HG02623 (cell line): ENCODE measurements at regions not wholly inside any gene's neighbourhood (a gene's known extent, or its start where the extent isn't known, plus 50 kb on each side); places are given as distances from the start of the nearest gene placed in this dataset.
"Not testable (repeated sequence)": the region's sequence is repeated elsewhere in the genome, so short reads cannot be mapped to it uniquely, and the experiment has no call there.

Experiments
- ATAC-seq: cut with Tn5 transposase; IDR thresholded peaks from one replicate; pipeline ENCODE4 v1.9.1; 2021; ENCODE audit warnings: moderate library complexity; ENCODE audit not compliant: unreplicated experiment

DNA sequence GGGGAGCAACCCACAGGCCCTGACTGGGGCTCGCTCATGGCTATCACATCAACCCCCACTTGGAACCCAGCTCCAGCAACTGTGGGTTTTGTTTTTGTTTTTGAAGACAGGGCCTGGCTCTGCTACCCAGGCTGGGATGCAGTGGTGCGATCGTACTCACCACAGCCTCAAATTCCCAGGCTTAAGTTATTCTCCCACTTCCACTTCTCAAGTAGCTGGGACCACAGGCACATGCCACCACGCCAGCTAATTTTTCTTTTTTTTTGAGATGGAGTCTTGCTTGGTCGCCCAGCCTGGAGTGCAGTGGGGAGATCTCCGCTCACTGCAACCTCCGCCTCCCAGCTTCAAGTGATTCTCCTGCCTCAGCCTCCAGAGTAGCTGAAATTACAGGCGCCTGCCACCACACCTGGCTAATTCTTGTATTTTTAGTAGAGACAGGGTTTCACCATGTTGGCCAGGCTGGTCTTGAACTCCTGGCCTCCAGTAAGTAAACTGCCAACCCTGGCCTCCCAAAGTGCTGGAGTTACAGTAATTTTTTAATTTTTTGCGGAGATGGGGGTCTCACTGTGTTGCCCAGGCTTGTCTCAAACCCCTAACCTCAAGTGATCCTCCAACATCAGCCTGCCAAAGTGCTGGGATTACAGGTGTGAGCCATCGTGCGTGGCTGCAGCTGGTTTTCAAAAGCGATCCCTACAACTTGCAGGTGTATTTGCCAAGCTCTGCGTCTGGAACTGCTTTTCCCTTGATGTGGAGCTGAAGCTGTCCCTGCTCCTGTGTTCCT lies 228.7 kb downstream of the SKIDA1 start:
- no peak for ATAC-seq

GRCh38 chr10:21293518-21294356 lies 231.7 kb downstream of the SKIDA1 start:
- no peak for ATAC-seq

DNA sequence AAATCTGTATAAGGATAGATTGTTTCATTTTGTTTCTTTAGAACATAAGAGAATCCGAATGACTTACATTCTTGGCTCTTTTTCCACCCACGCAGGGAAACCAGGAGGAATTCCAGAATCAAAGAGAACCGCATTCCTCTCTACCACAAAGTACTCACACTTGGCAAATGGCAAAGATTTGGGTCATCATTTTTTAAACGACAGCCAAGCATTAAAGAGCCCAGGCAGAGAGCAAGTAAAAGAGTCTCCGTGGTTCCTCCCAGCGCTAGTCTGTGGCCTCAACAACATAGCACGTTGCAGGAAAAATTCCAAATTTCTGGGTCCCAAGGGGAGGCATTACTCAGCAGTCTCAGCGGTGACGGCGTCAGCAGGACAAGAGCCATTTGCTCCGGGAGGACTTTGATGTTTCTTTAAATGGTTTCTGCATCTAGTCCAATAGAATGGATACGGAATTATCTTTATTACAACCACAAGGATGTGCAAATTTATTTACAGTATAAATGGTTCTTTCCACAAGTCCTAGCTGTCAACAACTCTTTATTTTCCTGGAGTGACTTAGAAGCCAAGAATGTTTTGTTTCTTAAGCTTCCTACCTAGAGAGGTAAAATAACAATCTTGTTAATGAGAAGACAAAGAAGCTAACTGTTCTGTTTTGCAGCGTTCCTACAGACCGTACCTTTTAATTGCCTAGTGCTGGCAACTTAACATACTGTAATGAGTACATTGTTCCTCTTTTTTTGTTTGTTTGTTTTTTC lies 232.5 kb downstream of the SKIDA1 start:
- no peak for ATAC-seq

- no peak for ATAC-seq
Measured at GRCh38 chr10:21290499-21291160, 234.9 kb downstream of the SKIDA1 start.

GRCh38 chr10:21289961-21290360 lies 235.5 kb downstream of the SKIDA1 start:
- ATAC-seq, result no peak

GRCh38 chr10:21289271-21289670 lies 236.2 kb downstream of the SKIDA1 start:
- no peak for ATAC-seq

DNA sequence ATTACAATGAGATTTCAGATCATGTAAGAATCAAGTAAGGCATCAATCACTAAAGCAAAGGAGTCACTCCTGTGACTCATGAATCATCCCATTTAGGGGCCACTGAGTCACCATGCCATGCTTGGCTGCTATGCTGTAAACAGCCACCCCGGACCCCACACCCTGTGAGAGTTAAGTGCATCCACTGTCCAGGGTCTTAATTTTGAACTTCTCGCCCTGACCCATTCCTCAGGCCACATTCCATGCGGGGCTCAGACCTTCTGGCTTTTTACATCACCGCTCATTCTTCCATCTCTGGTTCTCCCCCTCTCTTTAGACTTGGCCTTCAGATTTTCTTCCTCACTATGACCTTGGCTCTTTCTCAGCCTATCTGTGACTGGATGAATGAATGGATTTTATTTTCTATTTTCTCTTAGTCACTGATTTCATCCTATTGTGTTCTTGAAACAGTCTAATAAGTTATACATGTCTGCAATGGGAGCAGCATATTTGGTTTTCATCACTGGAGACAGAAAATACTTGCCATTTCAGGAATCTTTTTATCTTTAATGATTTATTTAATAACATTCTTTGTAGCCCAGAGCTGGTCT lies 239.6 kb downstream of the SKIDA1 start:
- no peak for ATAC-seq

- ATAC-seq, result no peak
Measured at GRCh38 chr10:21285207-21285606, 240.3 kb downstream of the SKIDA1 start.

DNA sequence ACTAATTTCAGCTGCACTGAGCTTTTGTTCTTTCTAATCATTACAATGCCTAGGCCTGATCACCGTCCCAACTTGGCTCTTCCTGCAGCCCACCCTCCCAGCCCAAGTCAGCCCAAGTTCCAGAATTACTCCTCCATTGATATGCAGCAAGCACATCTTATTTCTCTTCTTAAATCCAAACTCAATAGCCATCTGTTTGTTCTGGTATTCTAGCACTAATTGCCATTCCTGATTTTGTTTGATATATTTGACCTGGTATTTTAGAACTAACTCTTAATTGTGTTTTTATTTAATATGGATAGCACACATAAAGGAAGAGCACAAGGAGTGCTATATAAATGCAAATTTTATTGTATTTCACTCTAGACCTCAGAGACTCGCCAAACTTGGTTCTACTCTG lies 241.2 kb downstream of the SKIDA1 start:
- no peak for ATAC-seq

DNA sequence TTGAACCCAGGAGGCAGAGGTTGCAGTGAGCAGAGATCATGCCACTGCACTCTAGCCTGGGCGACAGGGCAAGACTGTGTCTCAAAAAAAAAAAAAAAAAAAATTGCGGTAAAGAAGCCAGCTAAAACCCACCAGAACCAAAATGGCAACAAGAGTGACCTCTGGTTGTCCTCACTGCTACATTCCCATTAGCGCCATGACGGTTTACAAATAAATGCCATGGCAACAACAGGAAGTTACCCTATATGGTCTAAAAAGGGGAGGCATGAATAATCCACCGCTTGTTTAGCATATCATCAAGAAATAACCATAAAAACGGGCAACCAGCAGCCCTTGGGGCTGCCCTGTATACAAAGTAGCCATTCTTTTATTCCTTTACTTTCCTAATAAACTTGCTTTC lies 242.4 kb downstream of the SKIDA1 start:
- ATAC-seq, result not testable (repeated sequence)

DNA sequence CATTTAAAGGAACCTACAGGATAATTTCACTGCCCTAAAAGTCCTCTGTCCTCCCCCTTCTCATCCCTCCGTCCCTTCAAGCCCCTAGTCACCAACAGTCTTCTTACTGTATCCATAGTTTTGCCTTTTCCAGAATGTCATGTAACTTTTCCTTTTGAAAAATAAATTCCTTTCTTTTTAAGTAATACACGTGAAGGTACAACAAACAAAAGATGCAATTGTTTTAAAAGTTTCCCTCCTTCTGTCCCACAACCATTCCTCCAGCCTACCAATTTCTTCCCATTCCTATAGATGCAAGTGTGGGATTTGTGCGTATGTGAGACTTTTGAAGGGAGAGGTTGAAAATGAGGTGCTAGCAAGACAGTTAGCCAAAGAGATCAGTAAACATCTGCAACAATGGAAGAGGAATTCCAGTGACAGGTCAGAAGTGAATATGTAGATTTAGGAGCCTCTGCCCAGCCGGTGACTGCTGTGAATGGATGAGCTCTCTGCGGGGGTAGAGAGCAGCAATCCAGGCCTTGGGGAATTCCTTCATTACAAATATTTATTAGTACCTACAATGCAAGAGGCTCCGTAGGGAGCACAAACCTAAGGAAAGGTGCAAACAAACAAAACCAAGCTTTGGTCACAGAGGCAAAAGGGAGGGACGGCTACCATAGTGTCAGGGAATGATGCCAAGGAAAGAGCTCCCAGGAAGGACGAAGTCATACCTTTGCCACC lies 243.6 kb downstream of the SKIDA1 start:
- no peak for ATAC-seq

GRCh38 chr10:21280971-21281572 lies 244.4 kb downstream of the SKIDA1 start:
- ATAC-seq, result no peak

GRCh38 chr10:21280037-21280436 lies 245.4 kb downstream of the SKIDA1 start:
- no peak for ATAC-seq

DNA sequence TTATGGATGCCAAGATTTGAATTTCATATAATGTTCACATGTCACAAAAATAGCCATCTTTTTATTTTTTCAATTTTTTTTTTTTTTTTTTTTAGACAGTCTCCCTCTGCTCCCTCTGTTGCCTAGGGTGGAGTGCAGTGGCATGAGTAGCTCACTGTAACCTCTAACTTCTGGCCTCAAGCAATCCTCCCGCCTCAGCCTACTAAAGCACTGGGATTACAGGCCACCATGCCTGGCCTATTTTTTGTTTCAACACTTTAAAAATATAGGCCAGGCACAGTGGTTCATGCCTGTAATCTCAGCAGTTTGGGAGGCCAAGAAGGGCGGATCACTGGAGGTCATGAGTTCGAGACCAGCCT lies 246.3 kb downstream of the SKIDA1 start:
- no peak for ATAC-seq

DNA sequence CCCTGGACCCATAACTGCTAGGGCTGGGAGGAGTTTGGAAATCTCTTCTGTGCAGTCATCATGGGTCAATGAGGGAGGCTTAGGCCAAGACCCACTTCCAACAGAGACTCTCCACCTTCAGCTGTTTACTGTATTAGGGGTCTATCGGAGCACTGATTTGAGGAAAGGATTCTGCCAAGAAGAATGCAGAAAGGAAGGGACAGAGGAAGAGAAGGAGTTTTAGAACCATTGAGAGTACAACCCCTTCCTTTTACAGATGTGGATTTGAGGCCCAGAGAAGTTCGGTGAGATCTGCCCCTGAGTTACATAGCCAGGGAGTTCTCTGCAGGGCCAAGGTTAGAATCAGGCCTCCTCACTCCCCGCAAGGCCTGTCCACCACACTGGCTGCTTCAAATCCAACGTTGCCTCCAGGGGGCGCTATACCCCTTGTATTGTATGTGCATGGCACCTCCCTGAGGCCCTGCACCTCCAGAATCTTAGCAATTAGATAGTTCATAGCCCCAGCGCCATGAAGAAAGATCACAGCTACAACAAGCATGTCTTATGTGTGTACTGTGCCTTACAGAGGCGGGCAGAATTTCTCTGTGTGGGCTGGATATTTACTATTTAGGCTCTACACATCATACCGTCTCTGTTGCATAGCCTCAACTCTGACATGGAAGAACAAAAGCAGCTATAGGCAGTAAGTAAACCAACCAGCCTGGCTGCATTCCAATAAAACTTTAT lies 246.8 kb downstream of the SKIDA1 start:
- ATAC-seq, result peak; percentile 89

GRCh38 chr10:21273400-21273968 lies 252.0 kb downstream of the SKIDA1 start:
- no peak for ATAC-seq

DNA sequence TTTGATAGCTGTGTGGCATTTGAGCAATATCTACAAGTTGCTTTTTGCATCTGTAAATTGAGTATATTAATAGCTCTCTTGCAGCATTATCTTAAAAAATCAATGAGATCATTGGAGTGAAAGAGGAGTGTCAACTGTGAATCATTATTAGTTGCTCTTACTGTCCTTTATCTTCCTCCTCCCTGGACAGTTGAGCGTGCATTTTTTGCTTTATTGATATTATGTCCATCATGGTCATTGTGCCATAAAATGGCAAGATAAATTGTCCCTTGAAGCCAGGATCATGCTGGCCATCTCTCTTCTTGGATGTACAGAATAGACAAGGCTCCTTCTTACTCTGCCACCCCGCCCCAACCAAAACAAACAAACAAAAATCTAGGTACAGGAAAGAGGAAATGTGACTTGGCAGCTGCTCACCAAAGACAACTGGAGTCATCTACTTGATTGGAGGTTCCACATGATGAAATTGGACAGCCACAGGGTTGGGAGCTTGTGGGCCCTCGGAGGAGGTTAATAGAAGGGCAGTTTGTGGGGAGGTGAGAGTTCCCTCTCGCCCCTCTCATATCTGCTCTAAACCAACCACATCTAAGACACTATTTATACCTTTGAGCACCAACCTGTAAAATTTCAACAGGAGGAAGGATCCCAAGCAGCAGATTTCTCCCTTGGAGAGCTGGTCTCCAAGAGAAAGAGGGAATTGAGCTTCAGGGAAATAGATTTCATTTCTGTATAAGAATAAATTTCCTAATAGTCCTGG lies 252.7 kb downstream of the SKIDA1 start:
- ATAC-seq, result no peak

GRCh38 chr10:21270976-21271375 lies 254.5 kb downstream of the SKIDA1 start:
- no peak for ATAC-seq
